IMR-90 (cell line): ENCODE measurements at regions not wholly inside any gene's neighbourhood (a gene's known extent, or its start where the extent isn't known, plus 50 kb on each side); places are given as distances from the start of the nearest gene placed in this dataset.

Experiments
- ATAC-seq: fragments of 200-7000 bp; cut with Tn5 transposase; 2 replicates; pipeline ENCODE4 v1.9.1; 2020; ENCODE audit warnings: low read depth, mild to moderate bottlenecking, moderate library complexity
- BruUV-seq: library from RNA; stranded (reverse); fragments of 400-500 nt; replicated peaks from 2 replicates; lab custom pipeline; 2021; lab: Mats Ljungman, UMichigan
- CTCF ChIA-PET: fragments of 300-600 bp; formaldehyde crosslinking; extraction: SDS; loops from one replicate; lab custom pipeline; 2021; ENCODE audit warnings: antibody characterized with exemption; lab: Yijun Ruan, JAX
- POLR2A ChIA-PET: fragments of 300-600 bp; sonication (Branson Sonifier 250); formaldehyde crosslinking; loops from one replicate; lab custom pipeline; 2022; ENCODE audit warnings: antibody characterized with exemption; ENCODE audit not compliant: unreplicated experiment; lab: Charles Lee
- DNase-seq: peaks from one replicate; pipeline ENCODE4 v3.0.0; 2013
- H2AFZ ChIP-seq: replicated peaks from 2 replicates; pipeline ENCODE3; 2013; ENCODE audit warnings: low read length, mild to moderate bottlenecking; ENCODE audit not compliant: poor library complexity
- H2AK5ac ChIP-seq: 2 replicates; pipeline ENCODE4 v1.6.1; 2013; ENCODE audit warnings: low read depth, low read length, inconsistent platforms
- H2AK9ac ChIP-seq: replicated peaks from 2 replicates; pipeline ENCODE3; 2013; ENCODE audit warnings: mild to moderate bottlenecking, low read depth, low read length, moderate library complexity; ENCODE audit not compliant: poor library complexity
- H2BK120ac ChIP-seq: 2 replicates; pipeline ENCODE4 v1.6.1; 2013; ENCODE audit warnings: low read depth, low read length, inconsistent platforms
- H2BK15ac ChIP-seq: 3 replicates; pipeline ENCODE4 v1.6.1; 2013; ENCODE audit warnings: low read depth, low read length, inconsistent platforms
- H2BK20ac ChIP-seq: 2 replicates; pipeline ENCODE4 v1.6.1; 2013; ENCODE audit warnings: low read depth, mild to moderate bottlenecking, inconsistent platforms, low read length, moderate library complexity
- H2BK5ac ChIP-seq: 2 replicates; pipeline ENCODE4 v1.6.1; 2013; ENCODE audit warnings: mild to moderate bottlenecking, low read depth, low read length, inconsistent platforms; ENCODE audit not compliant: poor library complexity, severe bottlenecking
- H3K14ac ChIP-seq: replicated peaks from 2 replicates; pipeline ENCODE4 v1.6.1; 2013; ENCODE audit warnings: low read depth, low read length, inconsistent platforms
- H3K18ac ChIP-seq: 2 replicates; pipeline ENCODE4 v1.6.1; 2013; ENCODE audit warnings: low read depth, low read length, control low read depth
- H3K23ac ChIP-seq: 2 replicates; pipeline ENCODE4 v1.6.1; 2013; ENCODE audit warnings: low read depth, low read length, inconsistent platforms
- H3K27ac ChIP-seq: 2 replicates; pipeline ENCODE4 v1.5.1; 2013; ENCODE audit warnings: mild to moderate bottlenecking, control low read depth, low read length; ENCODE audit not compliant: insufficient read depth
- H3K27me3 ChIP-seq: 2 replicates; pipeline ENCODE4 v1.6.1; 2013; ENCODE audit warnings: low read length; ENCODE audit not compliant: control insufficient read depth, insufficient read depth
- H3K36me3 ChIP-seq: 2 replicates; pipeline ENCODE4 v1.6.1; 2013; ENCODE audit warnings: low read length, mixed read lengths; ENCODE audit not compliant: control insufficient read depth, insufficient read depth
- H3K4ac ChIP-seq: 2 replicates; pipeline ENCODE4 v1.6.1; 2013; ENCODE audit warnings: low read depth, low read length, inconsistent platforms
- H3K4me1 ChIP-seq: 2 replicates; pipeline ENCODE4 v1.6.1; 2013; ENCODE audit warnings: low read length, mixed read lengths; ENCODE audit not compliant: control insufficient read depth, insufficient read depth
- H3K4me2 ChIP-seq: 2 replicates; pipeline ENCODE4 v1.6.1; 2013; ENCODE audit warnings: low read depth, mild to moderate bottlenecking, control low read depth, low read length, moderate library complexity
- H3K4me3 ChIP-seq: 2 replicates; pipeline ENCODE4 v1.5.1; 2013; ENCODE audit warnings: low read depth, mild to moderate bottlenecking, control low read depth, low read length, moderate library complexity; ENCODE audit not compliant: insufficient read depth
- H3K56ac ChIP-seq: 2 replicates; pipeline ENCODE4 v1.6.1; 2013; ENCODE audit warnings: low read length, inconsistent platforms; ENCODE audit not compliant: insufficient read depth; ENCODE audit errors: extremely low read depth
- H3K79me1 ChIP-seq, 2 experiments: 2 replicates each; pipeline ENCODE4 v1.6.1; 2013; ENCODE audit warnings: low read length in 2 of 2, inconsistent platforms in 1 of 2, low read depth in 1 of 2
- H3K9ac ChIP-seq: 2 replicates; pipeline ENCODE4 v1.6.1; 2013; ENCODE audit warnings: low read depth, low read length, control low read depth
- H3K9me1 ChIP-seq: 2 replicates; pipeline ENCODE4 v1.6.1; 2013; ENCODE audit warnings: low read length, inconsistent platforms; ENCODE audit not compliant: insufficient read depth
- H3K9me3 ChIP-seq: 2 replicates; pipeline ENCODE4 v1.6.1; 2013; ENCODE audit warnings: low read length; ENCODE audit not compliant: control insufficient read depth, insufficient read depth
- H4K20me1 ChIP-seq: 2 replicates; pipeline ENCODE4 v1.6.1; 2013; ENCODE audit warnings: low read length, inconsistent platforms; ENCODE audit not compliant: insufficient read depth
- H4K5ac ChIP-seq: 2 replicates; pipeline ENCODE4 v1.6.1; 2013; ENCODE audit warnings: mild to moderate bottlenecking, low read depth, low read length, control low read depth
- H4K8ac ChIP-seq, 2 experiments: 2 replicates each; pipeline ENCODE4 v1.6.1; 2013; ENCODE audit warnings: low read depth in 2 of 2, low read length in 2 of 2, control low read depth in 1 of 2, inconsistent platforms in 1 of 2
- H4K91ac ChIP-seq: 2 replicates; pipeline ENCODE4 v1.6.1; 2013; ENCODE audit warnings: low read depth, low read length, inconsistent platforms; ENCODE audit not compliant: insufficient read depth
- BHLHE40 ChIP-seq: fragments of 150-350 bp; IDR thresholded peaks from 2 replicates; pipeline ENCODE4 v1.6.1; 2016; ENCODE audit warnings: mild to moderate bottlenecking, low read depth, low read length
- FOS ChIP-seq: fragments of 150-350 bp; IDR thresholded peaks from 2 replicates; pipeline ENCODE4 v1.6.1; 2016; ENCODE audit warnings: low read depth, low read length
- MAFK ChIP-seq: IDR thresholded peaks from 2 replicates; pipeline ENCODE4 v1.6.1; 2012; ENCODE audit warnings: low read depth, low read length, improper control_type of control experiment
- MXI1 ChIP-seq: IDR thresholded peaks from 2 replicates; pipeline ENCODE4 v1.6.1; 2012; ENCODE audit warnings: low read depth, mild to moderate bottlenecking, low read length, moderate library complexity, borderline replicate concordance
- POLR2A ChIP-seq: IDR thresholded peaks from 2 replicates; pipeline ENCODE4 v1.6.1; 2012; ENCODE audit warnings: mild to moderate bottlenecking, low read depth, low read length
- RAD21 ChIP-seq: IDR thresholded peaks from 2 replicates; pipeline ENCODE4 v1.6.1; 2012; ENCODE audit warnings: low read length, improper control_type of control experiment
- RCOR1 ChIP-seq: IDR thresholded peaks from 2 replicates; pipeline ENCODE4 v1.6.1; 2012; ENCODE audit warnings: mild to moderate bottlenecking, low read length, improper control_type of control experiment; ENCODE audit not compliant: insufficient replicate concordance
- WGBS, 2 experiments: methylation state at CpG; one replicate each; pipeline versions ENCODE4 v1.1.5 to v1.1.7; 2013; ENCODE audit warnings: missing lambda C conversion rate in 2 of 2; ENCODE audit not compliant: insufficient read length in 1 of 2; ENCODE audit errors: extremely low coverage in 2 of 2; 5-methylcytosine and 5-hydroxymethylcytosine counted together
- dilution Hi-C: fragments of 300-500 bp; cut with HindIII; formaldehyde crosslinking; loops from one replicate; pipeline ENCODE4 v1.14.3; 2018; ENCODE audit warnings: low sequenced_read_pairs; ENCODE audit not compliant: unreplicated experiment
- in situ Hi-C: fragments of 300-500 bp; cut with MboI; formaldehyde crosslinking; loops from 3 replicates; pipeline ENCODE4 v1.14.3; 2019; ENCODE audit warnings: low sequenced_read_pairs, inconsistent platforms, mixed read lengths
- intact Hi-C: fragments of 100-400 bp; cut with micrococcal nuclease; formaldehyde crosslinking; loops from 2 replicates; pipeline ENCODE4 v1.10.0; 2022
- TF ChIP-seq, protein P1 (sequence below): fragments of 150-350 bp; IDR thresholded peaks from 2 replicates; pipeline ENCODE4 v1.6.1; 2017; ENCODE audit warnings: mild to moderate bottlenecking, antibody characterized with exemption, low read length, low read depth
- TF ChIP-seq, protein P2 (sequence below): conservative IDR thresholded peaks from 2 replicates; pipeline ENCODE4 v1.5.1; 2012; ENCODE audit warnings: mild to moderate bottlenecking, low read depth, low read length, improper control_type of control experiment
- TF ChIP-seq, protein P3 (sequence below): fragments of 150-350 bp; IDR thresholded peaks from 2 replicates; pipeline ENCODE4 v1.6.1; 2016; ENCODE audit warnings: low read depth, mild to moderate bottlenecking, low read length, moderate library complexity, borderline replicate concordance

DNA sequence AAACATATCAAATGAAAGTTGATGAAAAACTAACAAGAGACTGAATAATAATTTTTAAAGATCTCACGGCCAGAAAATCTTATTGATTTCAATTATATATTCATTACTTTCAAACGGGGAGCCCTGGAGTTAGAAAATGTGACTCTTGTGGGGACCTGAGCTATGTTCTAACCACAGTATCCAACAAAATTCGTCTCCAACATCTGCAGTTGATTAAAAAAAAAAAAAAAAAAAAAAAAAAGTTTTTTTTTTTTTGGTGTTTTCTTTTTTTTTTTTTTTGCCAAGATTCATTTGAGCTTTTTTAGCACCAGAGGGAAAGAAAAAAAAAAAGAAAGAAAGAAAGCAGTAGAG lies 144.3 kb upstream of the PIK3R1 start:
- Histone ChIP-seq H3K9ac (no peak overlapping the region), H4K91ac (no peak overlapping the region), H3K18ac (no peak overlapping the region), H2AK5ac (no peak overlapping the region), H3K56ac (no peak overlapping the region), H3K27me3 (no peaks in the 10 kb centered on the region), H3K23ac (no peak overlapping the region), H3K9me1 (no peaks in the 10 kb centered on the region), H3K79me1 (no peaks in the 10 kb centered on the region), H3K9me3 (no peaks in the 10 kb centered on the region), H2BK15ac (no peak overlapping the region), H2AFZ (no peak overlapping the region), H4K20me1 (no peaks in the 10 kb centered on the region), H4K5ac (no peak overlapping the region), H4K8ac (no peak overlapping the region), H3K27ac (no peak overlapping the region), H3K4me3 (no peak overlapping the region), H2BK5ac (no peak overlapping the region), H3K4ac (no peak overlapping the region), H3K4me1 (no peaks in the 10 kb centered on the region), H3K14ac (no peak overlapping the region), H2BK120ac (no peak overlapping the region), H2AK9ac (no peak overlapping the region), H2BK20ac (no peak overlapping the region), H3K4me2 (no peak overlapping the region), H3K36me3 (no peaks in the 10 kb centered on the region)
- ATAC-seq (no peak), DNase-seq (no peak)
- in situ Hi-C loops: no loop called here
- CTCF ChIA-PET: no interaction called here
- intact Hi-C loops: no loop called here
- BruUV-seq: no TSS peak
- dilution Hi-C loops: no loop called here
- no peak for TF ChIP-seq MXI1
- TF ChIP-seq RAD21: no peak
- no peak for TF ChIP-seq RCOR1
- no peak for TF ChIP-seq MAFK
- TF ChIP-seq BHLHE40: no peak
- TF ChIP-seq, protein P1, sequence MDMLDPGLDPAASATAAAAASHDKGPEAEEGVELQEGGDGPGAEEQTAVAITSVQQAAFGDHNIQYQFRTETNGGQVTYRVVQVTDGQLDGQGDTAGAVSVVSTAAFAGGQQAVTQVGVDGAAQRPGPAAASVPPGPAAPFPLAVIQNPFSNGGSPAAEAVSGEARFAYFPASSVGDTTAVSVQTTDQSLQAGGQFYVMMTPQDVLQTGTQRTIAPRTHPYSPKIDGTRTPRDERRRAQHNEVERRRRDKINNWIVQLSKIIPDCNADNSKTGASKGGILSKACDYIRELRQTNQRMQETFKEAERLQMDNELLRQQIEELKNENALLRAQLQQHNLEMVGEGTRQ: no peak
- no peak for TF ChIP-seq POLR2A
- TF ChIP-seq, protein P2, sequence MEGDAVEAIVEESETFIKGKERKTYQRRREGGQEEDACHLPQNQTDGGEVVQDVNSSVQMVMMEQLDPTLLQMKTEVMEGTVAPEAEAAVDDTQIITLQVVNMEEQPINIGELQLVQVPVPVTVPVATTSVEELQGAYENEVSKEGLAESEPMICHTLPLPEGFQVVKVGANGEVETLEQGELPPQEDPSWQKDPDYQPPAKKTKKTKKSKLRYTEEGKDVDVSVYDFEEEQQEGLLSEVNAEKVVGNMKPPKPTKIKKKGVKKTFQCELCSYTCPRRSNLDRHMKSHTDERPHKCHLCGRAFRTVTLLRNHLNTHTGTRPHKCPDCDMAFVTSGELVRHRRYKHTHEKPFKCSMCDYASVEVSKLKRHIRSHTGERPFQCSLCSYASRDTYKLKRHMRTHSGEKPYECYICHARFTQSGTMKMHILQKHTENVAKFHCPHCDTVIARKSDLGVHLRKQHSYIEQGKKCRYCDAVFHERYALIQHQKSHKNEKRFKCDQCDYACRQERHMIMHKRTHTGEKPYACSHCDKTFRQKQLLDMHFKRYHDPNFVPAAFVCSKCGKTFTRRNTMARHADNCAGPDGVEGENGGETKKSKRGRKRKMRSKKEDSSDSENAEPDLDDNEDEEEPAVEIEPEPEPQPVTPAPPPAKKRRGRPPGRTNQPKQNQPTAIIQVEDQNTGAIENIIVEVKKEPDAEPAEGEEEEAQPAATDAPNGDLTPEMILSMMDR: no peak
- no peak for TF ChIP-seq FOS
- TF ChIP-seq, protein P3, sequence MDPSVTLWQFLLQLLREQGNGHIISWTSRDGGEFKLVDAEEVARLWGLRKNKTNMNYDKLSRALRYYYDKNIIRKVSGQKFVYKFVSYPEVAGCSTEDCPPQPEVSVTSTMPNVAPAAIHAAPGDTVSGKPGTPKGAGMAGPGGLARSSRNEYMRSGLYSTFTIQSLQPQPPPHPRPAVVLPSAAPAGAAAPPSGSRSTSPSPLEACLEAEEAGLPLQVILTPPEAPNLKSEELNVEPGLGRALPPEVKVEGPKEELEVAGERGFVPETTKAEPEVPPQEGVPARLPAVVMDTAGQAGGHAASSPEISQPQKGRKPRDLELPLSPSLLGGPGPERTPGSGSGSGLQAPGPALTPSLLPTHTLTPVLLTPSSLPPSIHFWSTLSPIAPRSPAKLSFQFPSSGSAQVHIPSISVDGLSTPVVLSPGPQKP: no peak
- POLR2A ChIA-PET: interaction anchor here (0.7 kb wide), 1 partner anchor 12 kb away, joined by 20 read pairs; no protein-coding TSS in a partner anchor
- WGBS, 2 experiments: no CpG with 5 or more reads among the region's 3 CpGs
